SH-SY5Y (cell line): ENCODE measurements at regions not wholly inside any gene's neighbourhood (a gene's known extent, or its start where the extent isn't known, plus 50 kb on each side); places are given as distances from the start of the nearest gene placed in this dataset.

Source experiments
- GATA2 ChIP-seq: IDR thresholded peaks from 2 replicates; pipeline ENCODE4 v1.6.1; 2011; ENCODE audit warnings: mild to moderate bottlenecking, low read depth, low read length
- GATA3 ChIP-seq: IDR thresholded peaks from 2 replicates; pipeline ENCODE4 v1.6.1; 2011; ENCODE audit warnings: low read depth, mild to moderate bottlenecking, low read length, moderate library complexity

- TF ChIP-seq GATA3 (no peak), GATA2 (no peak)
Observed at GRCh38 chr18:76263046-76264005, 231.7 kb downstream of the ZNF516 start.

- TF ChIP-seq GATA2 (no peak), GATA3 (no peak)
Observed at GRCh38 chr18:76260941-76261472, 234.0 kb downstream of the ZNF516 start.

GRCh38 chr18:76259711-76260110 lies 235.3 kb downstream of the ZNF516 start:
- TF ChIP-seq GATA2 (no peak), GATA3 (no peak)

GRCh38 chr18:76259096-76259495 lies 235.9 kb downstream of the ZNF516 start:
- TF ChIP-seq GATA3 (no peak), GATA2 (no peak)

- TF ChIP-seq GATA3: no peak
- no peak for TF ChIP-seq GATA2
Observed at GRCh38 chr18:76258209-76258608, 236.8 kb downstream of the ZNF516 start.

- no peak for TF ChIP-seq GATA3
- TF ChIP-seq GATA2: no peak
Observed at GRCh38 chr18:76255070-76255683, 239.9 kb downstream of the ZNF516 start.

GRCh38 chr18:76252880-76253279 lies 242.2 kb downstream of the ZNF516 start:
- TF ChIP-seq GATA3: no peak
- no peak for TF ChIP-seq GATA2

- no peak for TF ChIP-seq GATA2
- TF ChIP-seq GATA3: no peak
Observed at GRCh38 chr18:76252139-76252538, 242.9 kb downstream of the ZNF516 start.

- TF ChIP-seq GATA3: no peak
- no peak for TF ChIP-seq GATA2
Observed at GRCh38 chr18:76251691-76252090, 243.4 kb downstream of the ZNF516 start.

GRCh38 chr18:76246590-76246989 lies 248.5 kb downstream of the ZNF516 start:
- no peak for TF ChIP-seq GATA3
- TF ChIP-seq GATA2: no peak

- TF ChIP-seq GATA2: no peak
- no peak for TF ChIP-seq GATA3
Observed at GRCh38 chr18:76234676-76235060, 260.4 kb downstream of the ZNF516 start.

GRCh38 chr18:76233876-76234675 lies 261.0 kb downstream of the ZNF516 start:
- TF ChIP-seq GATA3 (no peak), GATA2 (no peak)

- TF ChIP-seq GATA2 (no peak), GATA3 (no peak)
Observed at GRCh38 chr18:76233406-76233805, 261.6 kb downstream of the ZNF516 start.

- TF ChIP-seq GATA2 (no peak), GATA3 (no peak)
Observed at GRCh38 chr18:76232779-76233178, 262.3 kb downstream of the ZNF516 start.
